ENCODE measurements at regions not wholly inside any gene's neighbourhood (a gene's known extent, or its start where the extent isn't known, plus 50 kb on each side); places are given as distances from the start of the nearest gene placed in this dataset.
A peak's percentile ranks its signal among the peaks of the same experiment; 100 is the strongest.

GRCh38 chr3:26418553-26418952 is 204.0 kb upstream of the LRRC3B start:
- TF ChIP-seq TSHZ2 (CRISPR knock-in tag; IDR thresholded peaks at IDR 0.05) (no peak), CREB5 (CRISPR knock-in tag; IDR thresholded peaks at IDR 0.05; ENCODE audit: low read depth) (no peak), SNAI2 (CRISPR knock-in tag; IDR thresholded peaks at IDR 0.05) (no peak)
- ATAC-seq, result no peak

GRCh38 chr3:26422415-26422814 is 200.2 kb upstream of the LRRC3B start:
- ATAC-seq, result no peak

GRCh38 chr3:26425076-26425475 is 197.5 kb upstream of the LRRC3B start:
- TF ChIP-seq SNAI2 (CRISPR knock-in tag; IDR thresholded peaks at IDR 0.05) (no peak), CSDC2 (CRISPR knock-in tag; IDR thresholded peaks at IDR 0.05) (no peak), ISL1 (CRISPR knock-in tag; IDR thresholded peaks at IDR 0.05) (no peak), TOX (CRISPR knock-in tag; IDR thresholded peaks at IDR 0.05; ENCODE audit: borderline replicate concordance) (no peak), ZFP3 (CRISPR knock-in tag; IDR thresholded peaks at IDR 0.05) (no peak), TCF4 (CRISPR knock-in tag; IDR thresholded peaks at IDR 0.05; ENCODE audit: borderline replicate concordance) (no peak), ZNF8 (CRISPR knock-in tag; IDR thresholded peaks at IDR 0.05) (no peak), GLIS3 (CRISPR knock-in tag; IDR thresholded peaks at IDR 0.05) (no peak), ZNF565 (CRISPR knock-in tag; conservative IDR thresholded peaks at IDR 0.05; ENCODE audit: low read depth) (no peak), RARB (CRISPR knock-in tag; IDR thresholded peaks at IDR 0.05) (no peak), ESRRG (CRISPR knock-in tag; IDR thresholded peaks at IDR 0.05) (no peak), PPARA (CRISPR knock-in tag; IDR thresholded peaks at IDR 0.05; ENCODE audit: borderline replicate concordance) (no peak), BACH2 (CRISPR knock-in tag; IDR thresholded peaks at IDR 0.05; ENCODE audit: borderline replicate concordance) (no peak)
- no peak for ATAC-seq

More at GRCh38 chr3:26422415-26422814, 200.2 kb upstream of the LRRC3B start:
- TF ChIP-seq TOX (CRISPR knock-in tag; IDR thresholded peaks at IDR 0.05; ENCODE audit: borderline replicate concordance) (no peak), ZFP30 (CRISPR knock-in tag; IDR thresholded peaks at IDR 0.05) (no peak), RARB (CRISPR knock-in tag; IDR thresholded peaks at IDR 0.05) (no peak), ZNF565 (CRISPR knock-in tag; conservative IDR thresholded peaks at IDR 0.05; ENCODE audit: low read depth) (no peak), ISL1 (CRISPR knock-in tag; IDR thresholded peaks at IDR 0.05) (no peak), ZC3H10 (CRISPR knock-in tag; IDR thresholded peaks at IDR 0.05) (no peak), ARNTL (CRISPR knock-in tag; IDR thresholded peaks at IDR 0.05; ENCODE audit: borderline replicate concordance, low read depth) (no peak), CSRNP3 (CRISPR knock-in tag; IDR thresholded peaks at IDR 0.05) (no peak), PPARA (CRISPR knock-in tag; IDR thresholded peaks at IDR 0.05; ENCODE audit: borderline replicate concordance) (no peak)

GRCh38 chr3:26428992-26429391 is 193.6 kb upstream of the LRRC3B start:
- no peak for ATAC-seq

GRCh38 chr3:26437678-26438077 is 184.9 kb upstream of the LRRC3B start:
- ATAC-seq, result no peak

More at GRCh38 chr3:26428992-26429391, 193.6 kb upstream of the LRRC3B start:
- no peak for TF ChIP-seq ZFP3 (CRISPR knock-in tag; IDR thresholded peaks at IDR 0.05)
- no peak for TF ChIP-seq RARB (CRISPR knock-in tag; IDR thresholded peaks at IDR 0.05)

More at GRCh38 chr3:26437678-26438077, 184.9 kb upstream of the LRRC3B start:
- TF ChIP-seq PPARA (CRISPR knock-in tag; IDR thresholded peaks at IDR 0.05; ENCODE audit: borderline replicate concordance), result no peak
- peak; percentile 67 for TF ChIP-seq CREB5 (CRISPR knock-in tag; IDR thresholded peaks at IDR 0.05; ENCODE audit: low read depth)
- peak; percentile 53 for TF ChIP-seq ISL1 (CRISPR knock-in tag; IDR thresholded peaks at IDR 0.05)

Measured in SK-N-SH treated with all-trans-retinoic acid at 6 μM for 48 hours (cell line).